GM12891 (cell line): ENCODE measurements at regions not wholly inside any gene's neighbourhood (a gene's known extent, or its start where the extent isn't known, plus 50 kb on each side); places are given as distances from the start of the nearest gene placed in this dataset.

Experiments used
- PAX5 ChIP-seq: IDR thresholded peaks from 2 replicates; pipeline ENCODE4 v1.6.1; 2011; ENCODE audit warnings: low read length, moderate library complexity, mild to moderate bottlenecking; ENCODE audit not compliant: insufficient read depth, severe bottlenecking
- POLR2A ChIP-seq: IDR thresholded peaks from 2 replicates; pipeline ENCODE4 v1.6.1; 2011; ENCODE audit warnings: low read depth, low read length, control low read depth
- POLR2AphosphoS5 ChIP-seq: IDR thresholded peaks from 2 replicates; pipeline ENCODE4 v1.6.1; 2011; ENCODE audit warnings: low read depth, low read length, control low read depth
- SPI1 ChIP-seq: IDR thresholded peaks from 2 replicates; pipeline ENCODE4 v1.6.1; 2011; ENCODE audit warnings: low read depth, low read length, control low read depth
- TAF1 ChIP-seq: IDR thresholded peaks from 2 replicates; pipeline ENCODE4 v1.6.1; 2011; ENCODE audit warnings: low read depth, low read length, control low read depth

DNA sequence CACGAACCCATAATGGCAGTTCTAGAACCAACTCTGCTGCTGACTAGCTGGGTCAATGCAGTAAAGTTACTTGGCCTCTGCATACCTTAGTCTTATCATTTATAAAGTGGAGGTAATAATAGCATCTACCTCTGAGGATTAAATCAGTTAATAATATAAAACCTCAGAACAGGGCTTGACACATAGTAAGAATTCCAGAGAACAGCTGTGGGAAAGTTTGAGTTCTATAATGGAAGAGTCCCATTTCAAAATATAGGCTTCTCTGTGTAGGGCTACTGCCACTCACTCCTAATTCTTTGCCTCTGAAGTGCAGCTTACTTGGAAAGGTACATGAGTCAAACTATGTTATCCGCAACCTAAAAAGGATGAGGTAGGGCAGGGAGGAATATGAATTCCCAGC, 269.2 kb upstream of the PRKD1 start:
- no peak for TF ChIP-seq POLR2A
- no peak for TF ChIP-seq POLR2AphosphoS5
- no peak for TF ChIP-seq TAF1
- TF ChIP-seq PAX5, result no peak
- TF ChIP-seq SPI1, result no peak
